ENCODE measurements at regions not wholly inside any gene's neighbourhood (a gene's known extent, or its start where the extent isn't known, plus 50 kb on each side); places are given as distances from the start of the nearest gene placed in this dataset.

DNA sequence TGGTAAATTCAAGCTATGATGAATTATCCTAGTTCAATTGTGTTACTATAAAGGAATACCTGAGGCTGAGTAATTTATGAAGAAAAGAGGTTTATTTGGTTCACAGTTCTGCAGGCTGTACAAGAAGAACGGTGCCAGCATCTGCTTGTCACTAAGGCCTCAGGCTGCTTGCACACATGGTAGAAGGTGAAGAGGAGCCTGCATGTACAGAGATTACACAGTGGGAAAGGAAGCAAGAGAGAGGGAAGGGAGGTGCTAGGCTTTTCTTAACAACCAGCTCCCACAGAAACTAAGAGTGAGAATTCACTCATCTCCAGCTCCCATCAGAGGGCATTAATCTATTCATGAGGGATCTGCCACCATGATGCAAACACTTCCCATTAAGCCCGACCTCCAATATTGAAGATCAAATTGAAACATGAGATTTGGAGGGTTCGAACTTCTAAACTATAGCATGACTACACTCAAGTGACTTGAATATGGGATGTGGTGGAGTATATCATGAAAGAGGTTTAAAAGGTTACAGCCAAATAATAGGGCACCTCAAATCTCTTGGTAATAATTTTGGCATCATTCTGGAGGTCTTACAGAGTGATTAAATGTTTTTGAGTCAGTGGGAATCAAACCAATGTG lies 58.4 kb upstream of the ETAA1 start:
- H3K27ac ChIP-seq (ENCODE audit: low read length), result no peak overlapping the region
- H3K9me2 ChIP-seq (ENCODE audit: insufficient read depth, low read length), result no peaks in the 10 kb centered on the region
- no peaks in the 10 kb centered on the region for H4K20me1 ChIP-seq (ENCODE audit: insufficient read depth)
- no peak overlapping the region for H3K9ac ChIP-seq (ENCODE audit: low read length)
- H3K27me3 ChIP-seq (ENCODE audit: insufficient read depth, low read depth, low read length), result no peaks in the 10 kb centered on the region
- no peaks in the 10 kb centered on the region for H3K79me2 ChIP-seq (replicated peaks; ENCODE audit: insufficient read depth, low read length)
- TF ChIP-seq, protein P1, sequence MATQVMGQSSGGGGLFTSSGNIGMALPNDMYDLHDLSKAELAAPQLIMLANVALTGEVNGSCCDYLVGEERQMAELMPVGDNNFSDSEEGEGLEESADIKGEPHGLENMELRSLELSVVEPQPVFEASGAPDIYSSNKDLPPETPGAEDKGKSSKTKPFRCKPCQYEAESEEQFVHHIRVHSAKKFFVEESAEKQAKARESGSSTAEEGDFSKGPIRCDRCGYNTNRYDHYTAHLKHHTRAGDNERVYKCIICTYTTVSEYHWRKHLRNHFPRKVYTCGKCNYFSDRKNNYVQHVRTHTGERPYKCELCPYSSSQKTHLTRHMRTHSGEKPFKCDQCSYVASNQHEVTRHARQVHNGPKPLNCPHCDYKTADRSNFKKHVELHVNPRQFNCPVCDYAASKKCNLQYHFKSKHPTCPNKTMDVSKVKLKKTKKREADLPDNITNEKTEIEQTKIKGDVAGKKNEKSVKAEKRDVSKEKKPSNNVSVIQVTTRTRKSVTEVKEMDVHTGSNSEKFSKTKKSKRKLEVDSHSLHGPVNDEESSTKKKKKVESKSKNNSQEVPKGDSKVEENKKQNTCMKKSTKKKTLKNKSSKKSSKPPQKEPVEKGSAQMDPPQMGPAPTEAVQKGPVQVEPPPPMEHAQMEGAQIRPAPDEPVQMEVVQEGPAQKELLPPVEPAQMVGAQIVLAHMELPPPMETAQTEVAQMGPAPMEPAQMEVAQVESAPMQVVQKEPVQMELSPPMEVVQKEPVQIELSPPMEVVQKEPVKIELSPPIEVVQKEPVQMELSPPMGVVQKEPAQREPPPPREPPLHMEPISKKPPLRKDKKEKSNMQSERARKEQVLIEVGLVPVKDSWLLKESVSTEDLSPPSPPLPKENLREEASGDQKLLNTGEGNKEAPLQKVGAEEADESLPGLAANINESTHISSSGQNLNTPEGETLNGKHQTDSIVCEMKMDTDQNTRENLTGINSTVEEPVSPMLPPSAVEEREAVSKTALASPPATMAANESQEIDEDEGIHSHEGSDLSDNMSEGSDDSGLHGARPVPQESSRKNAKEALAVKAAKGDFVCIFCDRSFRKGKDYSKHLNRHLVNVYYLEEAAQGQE (IDR thresholded peaks at IDR 0.05; ENCODE audit: borderline replicate concordance), result no peak
- TF ChIP-seq, protein P2, sequence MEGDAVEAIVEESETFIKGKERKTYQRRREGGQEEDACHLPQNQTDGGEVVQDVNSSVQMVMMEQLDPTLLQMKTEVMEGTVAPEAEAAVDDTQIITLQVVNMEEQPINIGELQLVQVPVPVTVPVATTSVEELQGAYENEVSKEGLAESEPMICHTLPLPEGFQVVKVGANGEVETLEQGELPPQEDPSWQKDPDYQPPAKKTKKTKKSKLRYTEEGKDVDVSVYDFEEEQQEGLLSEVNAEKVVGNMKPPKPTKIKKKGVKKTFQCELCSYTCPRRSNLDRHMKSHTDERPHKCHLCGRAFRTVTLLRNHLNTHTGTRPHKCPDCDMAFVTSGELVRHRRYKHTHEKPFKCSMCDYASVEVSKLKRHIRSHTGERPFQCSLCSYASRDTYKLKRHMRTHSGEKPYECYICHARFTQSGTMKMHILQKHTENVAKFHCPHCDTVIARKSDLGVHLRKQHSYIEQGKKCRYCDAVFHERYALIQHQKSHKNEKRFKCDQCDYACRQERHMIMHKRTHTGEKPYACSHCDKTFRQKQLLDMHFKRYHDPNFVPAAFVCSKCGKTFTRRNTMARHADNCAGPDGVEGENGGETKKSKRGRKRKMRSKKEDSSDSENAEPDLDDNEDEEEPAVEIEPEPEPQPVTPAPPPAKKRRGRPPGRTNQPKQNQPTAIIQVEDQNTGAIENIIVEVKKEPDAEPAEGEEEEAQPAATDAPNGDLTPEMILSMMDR (IDR thresholded peaks at IDR 0.05; ENCODE audit: poor library complexity, severe bottlenecking), result no peak
- no peak for TF ChIP-seq POLR2AphosphoS5 (IDR thresholded peaks at IDR 0.05)
- no peak for TF ChIP-seq SMC3 (conservative IDR thresholded peaks at IDR 0.05; ENCODE audit: poor library complexity)
- TF ChIP-seq EP300 (conservative IDR thresholded peaks at IDR 0.05; ENCODE audit: poor library complexity, severe bottlenecking), result no peak
- TF ChIP-seq MXI1 (conservative IDR thresholded peaks at IDR 0.05; ENCODE audit: poor library complexity, severe bottlenecking), result no peak
- no peak for TF ChIP-seq EZH2 (IDR thresholded peaks at IDR 0.05; ENCODE audit: borderline replicate concordance, insufficient read depth, low read length, poor library complexity, severe bottlenecking)
- TF ChIP-seq TAF1 (IDR thresholded peaks at IDR 0.05; ENCODE audit: low read depth), result no peak
- no peak for TF ChIP-seq RAD21 (conservative IDR thresholded peaks at IDR 0.05)
- H3K4me2 ChIP-seq (ENCODE audit: low read length), result no peak overlapping the region
- no peaks in the 10 kb centered on the region for H3K9me3 ChIP-seq (ENCODE audit: low read length)
- no peaks in the 10 kb centered on the region for H3K36me3 ChIP-seq (ENCODE audit: insufficient read depth, low read length)
- no peaks in the 10 kb centered on the region for H3F3A ChIP-seq (ENCODE audit: insufficient read depth, low read length, poor library complexity, severe bottlenecking)
- no peak overlapping the region for H3K4me3 ChIP-seq (ENCODE audit: low read length)
- H2AFZ ChIP-seq (ENCODE audit: low read depth, low read length), result no peak overlapping the region

DNA sequence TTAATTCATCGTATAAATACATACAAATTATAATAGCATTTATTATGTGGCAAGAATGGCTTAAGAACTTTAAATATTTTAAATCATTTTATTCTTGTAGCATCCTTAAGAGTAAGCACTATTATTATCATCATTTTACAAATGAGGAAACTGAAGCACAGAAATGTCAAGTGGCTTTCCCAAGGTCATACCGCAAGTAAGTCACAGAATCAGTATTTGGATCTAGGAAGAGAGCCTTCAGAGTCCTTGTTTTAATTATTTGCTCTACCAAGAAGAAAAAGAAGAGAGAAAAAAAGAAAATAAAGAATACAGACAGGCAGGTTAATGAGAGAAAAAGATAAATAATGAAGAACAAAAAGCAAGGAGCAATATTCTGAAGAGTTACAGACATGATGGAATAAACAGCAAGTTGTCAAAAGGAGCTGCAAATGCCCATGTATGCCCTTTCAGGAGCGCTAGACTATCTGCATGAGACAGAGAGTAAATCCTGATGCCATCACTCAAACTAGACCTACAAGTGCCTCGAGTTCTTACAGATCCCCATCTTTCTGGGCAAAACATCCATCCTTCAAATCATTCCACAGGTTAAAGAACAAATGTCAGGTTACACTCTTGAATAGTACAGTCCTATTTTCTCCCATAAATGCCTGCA lies 57.8 kb upstream of the ETAA1 start:
- no peaks in the 10 kb centered on the region for H3K9me3 ChIP-seq (ENCODE audit: low read length)
- H3K4me3 ChIP-seq (ENCODE audit: low read length), result no peak overlapping the region
- no peaks in the 10 kb centered on the region for H3K9me2 ChIP-seq (ENCODE audit: insufficient read depth, low read length)
- H3K27ac ChIP-seq (ENCODE audit: low read length), result no peak overlapping the region
- no peaks in the 10 kb centered on the region for H3K36me3 ChIP-seq (ENCODE audit: insufficient read depth, low read length)
- H3K27me3 ChIP-seq (ENCODE audit: insufficient read depth, low read depth, low read length), result no peaks in the 10 kb centered on the region
- H3F3A ChIP-seq (ENCODE audit: insufficient read depth, low read length, poor library complexity, severe bottlenecking), result no peaks in the 10 kb centered on the region
- no peaks in the 10 kb centered on the region for H3K79me2 ChIP-seq (replicated peaks; ENCODE audit: insufficient read depth, low read length)
- no peak overlapping the region for H3K9ac ChIP-seq (ENCODE audit: low read length)
- H3K4me2 ChIP-seq (ENCODE audit: low read length), result no peak overlapping the region
- TF ChIP-seq EZH2 (IDR thresholded peaks at IDR 0.05; ENCODE audit: borderline replicate concordance, insufficient read depth, low read length, poor library complexity, severe bottlenecking), result no peak
- no peak for TF ChIP-seq EP300 (conservative IDR thresholded peaks at IDR 0.05; ENCODE audit: poor library complexity, severe bottlenecking)
- TF ChIP-seq, protein P2 (IDR thresholded peaks at IDR 0.05; ENCODE audit: poor library complexity, severe bottlenecking), result no peak
- H2AFZ ChIP-seq (ENCODE audit: low read depth, low read length), result no peak overlapping the region
- no peaks in the 10 kb centered on the region for H4K20me1 ChIP-seq (ENCODE audit: insufficient read depth)
